Ishikawa (cell line): ENCODE measurements at regions not wholly inside any gene's neighbourhood (a gene's known extent, or its start where the extent isn't known, plus 50 kb on each side); places are given as distances from the start of the nearest gene placed in this dataset.

Source experiments
- CREB1 ChIP-seq: IDR thresholded peaks from 2 replicates; pipeline ENCODE4 v1.6.1; 2012; ENCODE audit warnings: low read depth
- EP300 ChIP-seq: IDR thresholded peaks from 2 replicates; pipeline ENCODE4 v1.6.1; 2012; ENCODE audit warnings: borderline replicate concordance
- FOXM1 ChIP-seq: IDR thresholded peaks from 2 replicates; pipeline ENCODE4 v1.6.1; 2012; ENCODE audit warnings: low read depth, borderline replicate concordance
- MAX ChIP-seq: IDR thresholded peaks from 2 replicates; pipeline ENCODE4 v1.6.1; 2012
- TCF12 ChIP-seq: IDR thresholded peaks from 2 replicates; pipeline ENCODE4 v1.6.1; 2012; ENCODE audit warnings: low read depth

- no peak for TF ChIP-seq TCF12
- no peak for TF ChIP-seq EP300
- TF ChIP-seq CREB1: no peak
- no peak for TF ChIP-seq MAX
- no peak for TF ChIP-seq FOXM1
Measured at GRCh38 chr2:145775591-145775990, 1255.7 kb upstream of the ZEB2 start.
